ENCODE measurements at regions not wholly inside any gene's neighbourhood (a gene's known extent, or its start where the extent isn't known, plus 50 kb on each side); places are given as distances from the start of the nearest gene placed in this dataset.

DNA sequence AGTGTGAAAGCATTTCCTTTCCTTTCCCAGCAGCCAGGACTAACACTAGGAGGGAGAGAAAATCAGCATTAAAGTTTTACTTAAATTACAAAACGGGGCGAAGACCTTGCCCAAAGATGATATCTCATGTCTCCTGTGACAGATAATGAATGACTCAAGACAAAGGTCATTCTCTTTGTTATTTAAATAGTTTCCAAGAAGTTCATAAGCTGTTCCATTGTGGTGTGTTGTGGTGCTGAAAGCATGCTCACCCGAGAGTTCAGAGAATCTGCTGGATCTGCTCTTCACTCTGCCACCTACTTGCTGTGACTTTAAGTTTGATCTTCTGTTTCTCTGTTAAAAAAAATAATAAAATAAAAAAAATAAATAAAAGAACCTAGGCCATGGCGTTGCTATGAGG lies 265.9 kb upstream of the NR4A3 start:
- no peak for DNase-seq

GRCh38 chr9:99556998-99557397 lies 264.7 kb upstream of the NR4A3 start:
- DNase-seq = no peak

- DNase-seq = no peak
Observed at GRCh38 chr9:99557816-99558215, 263.9 kb upstream of the NR4A3 start.

DNA sequence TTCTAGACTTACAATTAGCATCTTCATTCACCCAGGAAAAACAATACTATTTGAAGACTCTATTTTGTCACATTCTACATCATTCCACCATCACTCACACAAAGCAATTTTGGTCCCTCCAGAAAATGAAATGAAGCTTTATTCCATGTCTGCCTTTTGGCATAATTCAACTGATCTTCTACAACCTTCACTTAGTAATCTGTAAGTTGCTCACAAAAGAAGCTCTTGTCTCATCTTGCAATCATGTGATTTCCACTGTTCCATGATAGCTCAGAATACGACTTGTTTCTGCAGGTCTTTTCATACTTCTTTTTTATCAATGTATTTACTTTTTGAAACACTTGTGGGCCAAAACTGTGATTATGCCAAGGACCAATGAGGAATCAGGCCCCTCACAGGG lies 261.9 kb upstream of the NR4A3 start:
- DNase-seq = no peak

DNA sequence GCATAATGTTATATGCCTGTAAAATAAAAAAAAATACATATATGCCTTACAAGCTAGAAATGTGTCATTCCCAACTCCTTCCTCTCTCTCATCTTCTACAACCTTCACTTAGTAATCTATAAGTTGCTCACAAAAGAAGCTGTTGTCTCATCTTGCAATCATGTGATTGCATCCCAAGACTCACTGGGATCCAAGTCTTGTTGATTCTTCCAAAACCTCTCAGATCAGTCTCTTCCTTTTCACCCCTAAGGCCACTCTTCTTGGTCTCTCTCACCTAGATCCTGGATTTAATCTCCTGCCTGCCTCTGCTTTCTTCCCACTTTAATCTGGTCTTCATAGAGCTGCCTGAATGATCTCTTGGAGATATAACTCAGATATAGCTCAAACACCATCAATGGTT lies 261.1 kb upstream of the NR4A3 start:
- no peak for DNase-seq

DNA sequence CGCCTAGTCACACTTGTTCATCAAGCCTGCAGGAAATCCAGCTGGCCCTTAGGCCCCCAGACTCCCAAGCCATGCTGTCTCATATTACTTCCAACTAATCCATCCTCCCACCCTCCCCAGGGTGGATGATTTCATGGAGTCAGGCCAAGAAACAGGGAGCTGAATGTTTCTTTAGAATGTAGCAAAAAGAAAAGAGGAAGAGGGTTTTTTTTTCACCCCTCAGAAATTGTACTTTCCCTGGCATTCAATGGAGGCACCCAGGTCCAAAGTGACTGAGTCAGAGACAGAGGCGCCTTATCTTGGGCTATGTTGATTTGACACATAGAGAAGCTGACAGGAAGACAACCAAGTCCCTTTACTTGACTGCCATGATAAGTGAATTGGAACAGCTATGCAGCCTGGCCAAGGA lies 260.2 kb upstream of the NR4A3 start:
- no peak for DNase-seq

- DNase-seq = no peak
Observed at GRCh38 chr9:99561961-99562565, 259.6 kb upstream of the NR4A3 start.

DNA sequence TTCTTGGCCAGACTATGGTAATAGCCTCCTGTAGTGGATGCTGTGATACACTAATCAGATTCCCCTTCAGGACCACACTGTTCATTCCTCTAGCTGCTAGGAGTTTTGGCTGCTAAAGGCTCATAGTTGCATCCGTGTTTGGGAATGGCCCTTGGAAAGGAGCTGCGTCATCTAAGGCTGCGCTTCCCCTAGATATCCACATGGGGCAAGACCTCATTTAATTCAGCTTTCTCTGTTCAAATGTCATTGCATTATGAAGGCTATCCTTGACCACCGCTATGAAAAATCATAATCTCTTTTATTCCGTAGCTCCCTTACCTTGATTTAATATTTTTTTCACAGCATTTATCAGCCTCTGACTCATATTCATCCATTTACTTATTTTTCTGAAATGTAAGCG lies 258.3 kb upstream of the NR4A3 start:
- no peak for DNase-seq

DNA sequence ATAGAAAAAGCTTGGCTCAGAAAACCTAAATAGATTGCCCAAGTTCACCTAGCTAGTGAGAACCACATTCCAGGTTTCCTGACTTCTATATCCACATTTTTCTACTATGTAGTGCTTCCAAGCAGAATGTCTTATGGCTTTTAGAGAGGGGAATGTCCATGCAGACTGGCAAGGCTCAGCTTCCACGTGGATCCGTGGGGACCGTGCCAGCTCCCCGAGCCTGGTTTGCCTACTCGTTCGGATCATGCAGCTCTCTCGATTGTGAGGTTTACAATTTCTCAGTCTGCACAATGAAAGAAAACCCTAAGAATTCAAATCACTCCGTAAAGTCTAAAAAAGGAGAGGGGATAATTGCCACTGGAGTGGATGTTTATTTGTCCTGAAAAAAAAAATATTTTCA lies 256.5 kb upstream of the NR4A3 start:
- no peak for DNase-seq

GRCh38 chr9:99567436-99567835 lies 254.2 kb upstream of the NR4A3 start:
- no peak for DNase-seq

- DNase-seq = no peak
Observed at GRCh38 chr9:99569840-99570239, 251.8 kb upstream of the NR4A3 start.

GRCh38 chr9:99572567-99572966 lies 249.1 kb upstream of the NR4A3 start:
- no peak for DNase-seq

DNA sequence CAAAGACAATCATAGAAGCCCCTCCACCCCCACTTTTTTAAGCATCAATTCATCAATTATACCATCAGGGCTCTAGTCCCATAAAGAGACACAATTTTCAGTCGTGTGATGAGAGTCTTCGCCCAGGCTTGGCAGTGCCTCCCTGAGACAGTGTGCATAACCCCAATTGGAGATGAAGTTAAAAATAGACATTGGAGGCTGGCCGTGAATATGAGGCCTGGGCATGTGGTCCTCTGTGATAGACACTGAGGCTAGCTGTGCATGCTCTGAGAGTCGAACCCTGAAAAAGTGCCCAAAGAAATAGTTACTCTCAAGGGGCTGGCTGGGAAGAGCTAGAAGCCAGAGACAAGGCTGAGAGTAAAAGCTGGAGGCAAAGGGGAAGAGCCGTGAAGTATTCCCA lies 248.6 kb upstream of the NR4A3 start:
- no peak for DNase-seq

- no peak for DNase-seq
Observed at GRCh38 chr9:99573886-99574285, 247.8 kb upstream of the NR4A3 start.

DNA sequence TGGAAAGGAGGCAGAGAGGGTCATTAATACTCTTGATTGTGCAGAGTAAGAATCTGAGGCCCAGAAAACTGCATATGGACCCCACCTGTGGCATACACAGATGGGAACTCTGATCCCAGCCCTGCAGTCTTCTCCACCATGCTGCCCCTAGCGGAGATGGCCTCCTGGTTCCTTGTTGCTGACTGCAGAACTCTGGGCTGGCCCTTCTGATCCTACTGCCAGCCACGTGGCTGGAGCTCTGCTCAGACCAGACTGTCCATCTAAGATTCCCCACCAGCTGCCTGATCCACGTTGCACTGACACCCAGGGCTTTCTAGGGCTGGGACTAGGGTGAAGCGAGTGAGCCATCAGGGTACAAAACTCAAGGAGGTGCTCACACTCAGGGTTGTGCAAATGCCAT lies 245.7 kb upstream of the NR4A3 start:
- DNase-seq = no peak

DNA sequence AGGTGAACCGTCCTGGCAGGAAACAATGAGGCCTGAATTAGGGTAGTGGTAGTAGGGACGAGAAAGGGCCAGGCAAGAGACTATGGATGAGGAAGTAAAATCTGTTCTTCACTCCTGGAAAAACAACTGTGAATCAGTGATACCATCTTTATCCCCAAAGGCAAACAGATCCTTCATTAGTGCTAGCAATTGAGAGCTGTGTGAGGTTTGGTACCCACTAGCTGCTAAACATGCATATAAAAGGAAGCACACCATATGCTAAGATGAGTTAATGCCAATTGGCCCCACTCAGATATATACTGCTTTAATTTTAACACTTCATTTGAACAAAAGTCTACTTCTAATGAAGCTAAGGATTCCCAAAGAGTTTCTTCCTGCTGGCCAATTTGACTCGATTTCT lies 244.8 kb upstream of the NR4A3 start:
- DNase-seq = no peak

GRCh38 chr9:99577351-99577750 lies 244.3 kb upstream of the NR4A3 start:
- no peak for DNase-seq

DNA sequence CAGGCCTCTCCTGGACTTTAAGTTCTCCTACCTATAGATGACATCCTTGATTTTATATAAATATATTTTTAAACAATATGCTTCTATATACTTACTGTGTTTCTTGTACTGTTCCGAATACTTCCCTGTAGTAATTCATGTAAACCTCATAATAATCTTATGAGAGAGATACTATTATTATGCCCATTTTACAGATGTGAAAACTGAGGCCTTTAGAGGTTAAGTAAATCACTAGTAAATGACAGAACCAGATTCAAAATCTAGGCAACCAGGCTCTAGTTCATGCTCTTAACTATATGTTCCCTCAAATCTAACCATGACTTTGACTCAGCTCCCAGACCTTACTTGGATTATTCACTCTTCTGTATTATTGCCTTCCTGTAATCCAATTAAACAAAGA lies 243.0 kb upstream of the NR4A3 start:
- DNase-seq = no peak

GRCh38 chr9:99579964-99580363 lies 241.7 kb upstream of the NR4A3 start:
- no peak for DNase-seq

GRCh38 chr9:99582814-99583213 lies 238.9 kb upstream of the NR4A3 start:
- no peak for DNase-seq

- DNase-seq = no peak
Observed at GRCh38 chr9:99588299-99588698, 233.4 kb upstream of the NR4A3 start.

GRCh38 chr9:99588747-99589146 lies 232.9 kb upstream of the NR4A3 start:
- DNase-seq = no peak

DNA sequence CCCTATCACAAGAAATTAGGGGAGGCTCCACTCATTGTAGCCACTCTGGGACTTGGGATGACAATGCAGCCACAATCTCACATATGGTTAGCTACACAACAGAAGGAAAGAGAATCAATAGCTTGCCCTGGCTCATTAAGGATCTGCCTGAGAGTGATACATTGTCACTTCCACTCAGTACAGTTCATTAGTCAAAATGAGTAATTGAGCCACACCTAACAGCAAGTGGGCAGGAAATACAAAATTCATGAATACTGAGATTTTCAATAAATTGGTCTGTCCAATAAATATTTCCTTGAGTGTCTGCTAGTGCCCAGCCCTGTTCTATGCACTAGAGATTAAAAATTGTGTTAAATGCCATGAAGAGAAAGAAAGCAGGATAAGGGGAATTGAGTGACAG lies 231.3 kb upstream of the NR4A3 start:
- no peak for DNase-seq

DNA sequence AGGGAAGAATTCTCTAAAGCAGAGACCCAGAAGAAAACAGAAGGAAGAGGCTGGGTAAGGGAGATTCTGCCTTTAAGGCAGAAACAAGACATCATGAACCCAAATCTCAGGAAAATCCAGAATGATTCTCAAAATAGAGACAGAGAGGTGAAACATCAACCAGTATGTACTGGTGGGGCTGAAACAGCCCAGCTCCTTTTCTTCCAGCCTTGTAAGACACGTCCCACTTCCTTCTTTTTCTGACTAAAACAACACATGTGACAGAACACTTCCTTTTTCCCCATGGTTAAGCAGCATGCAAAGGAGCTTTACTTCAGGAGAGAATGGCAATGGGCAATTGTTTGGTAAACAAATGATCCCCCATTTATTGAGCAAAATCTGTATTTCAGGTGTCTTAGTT lies 230.8 kb upstream of the NR4A3 start:
- no peak for DNase-seq

GRCh38 chr9:99591770-99592169 lies 229.9 kb upstream of the NR4A3 start:
- no peak for DNase-seq
